ENCODE measurements at regions not wholly inside any gene's neighbourhood (a gene's known extent, or its start where the extent isn't known, plus 50 kb on each side); places are given as distances from the start of the nearest gene placed in this dataset.

GRCh38 chr1:221638595-221638994, 103.3 kb downstream of the DUSP10 start:
- H2AFZ ChIP-seq (ENCODE audit: insufficient read depth, low read depth, low read length, poor library complexity, severe bottlenecking), result no peak overlapping the region
- intact Hi-C loops (cut with micrococcal nuclease), result no loop called here
- TF ChIP-seq CTCF (IDR thresholded peaks at IDR 0.05), result no peak
- no peak for TF ChIP-seq EZH2 (IDR thresholded peaks at IDR 0.05; ENCODE audit: borderline replicate concordance, insufficient read depth, low read depth, low read length, poor library complexity, severe bottlenecking)
- Mint-ChIP-seq H3K4me3 (no peak overlapping the region), H3K27ac (no peak overlapping the region), H3K9me3 (ENCODE audit: insufficient read depth) (no peaks in the 10 kb centered on the region), H3K4me1 (no peaks in the 10 kb centered on the region), H3K27me3 (no peaks in the 10 kb centered on the region)
- no peaks in the 10 kb centered on the region for H3K27me3 ChIP-seq (replicated peaks in 1 of 4; ENCODE audit: control extremely low read depth in 1 of 4, control insufficient read depth in 3 of 4, insufficient read depth in 4 of 4, low read length in 3 of 4)
- no peak for DNase-seq
- H3K4me1 ChIP-seq (ENCODE audit: control insufficient read depth in 2 of 2, insufficient read depth in 2 of 2, low read length in 2 of 2), result peaks cover 3% of the 10 kb centered on the region in 2 donors
- H3K4me2 ChIP-seq (replicated peaks; ENCODE audit: low read depth, low read length, poor library complexity, severe bottlenecking), result no peak overlapping the region
- H3K9ac ChIP-seq (ENCODE audit: low read length), result no peak overlapping the region
- ATAC-seq (ENCODE audit: low read depth), result no peak
- H4K20me1 ChIP-seq (ENCODE audit: control insufficient read depth, insufficient read depth, low read length, poor library complexity, severe bottlenecking), result no peaks in the 10 kb centered on the region
- ChIA-PET CTCF (interaction anchor here (1.7 kb wide), 1 partner anchor 7 kb away, joined by 5 read pairs; no protein-coding TSS in a partner anchor), POLR2A (no interaction called here)
- no peaks in the 10 kb centered on the region for H3K79me2 ChIP-seq (ENCODE audit: control insufficient read depth, insufficient read depth, low read length)
- H3K36me3 ChIP-seq (replicated peaks in 1 of 2; ENCODE audit: control extremely low read depth in 1 of 2, control insufficient read depth in 1 of 2, extremely low read depth in 1 of 2, insufficient read depth in 2 of 2, low read length in 1 of 2), result no peaks in the 10 kb centered on the region
- no peaks in the 10 kb centered on the region for H3K9me3 ChIP-seq (ENCODE audit: control extremely low read depth in 1 of 3, control insufficient read depth in 2 of 3, insufficient read depth in 1 of 3, low read length in 2 of 3)
- no peak overlapping the region for H3K27ac ChIP-seq (ENCODE audit: low read length in 2 of 2)
- no peak overlapping the region for H3K4me3 ChIP-seq (ENCODE audit: control extremely low read depth in 1 of 5, extremely low read depth in 1 of 5, insufficient read depth in 1 of 5, low read depth in 2 of 5, low read length in 4 of 5)
- no CpG with 5 or more reads among the region's 2 CpGs for WGBS (ENCODE audit: insufficient coverage)

DNA sequence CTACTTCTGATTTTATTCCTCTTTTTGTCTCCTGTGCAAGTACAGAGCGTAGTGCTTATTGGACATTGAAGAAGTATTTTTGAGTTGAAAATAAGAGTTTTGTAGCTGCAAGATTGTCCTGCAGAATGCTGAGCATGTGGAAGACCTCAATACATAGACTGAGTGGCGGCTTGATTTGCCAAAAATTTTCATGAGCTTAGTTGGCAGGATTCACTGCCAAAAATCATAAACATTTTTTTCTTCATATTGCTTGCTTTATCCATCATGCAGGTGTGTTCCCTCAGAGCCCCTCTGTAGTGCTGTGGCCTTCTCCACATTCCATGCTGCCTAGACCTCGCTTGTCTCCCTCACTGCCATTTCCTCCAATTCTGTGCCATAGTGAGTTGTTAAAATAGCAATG, 100.1 kb downstream of the DUSP10 start:
- Histone ChIP-seq H3K9me3 (ENCODE audit: control extremely low read depth in 1 of 3, control insufficient read depth in 2 of 3, insufficient read depth in 1 of 3, low read length in 2 of 3) (no peaks in the 10 kb centered on the region), H3K27me3 (replicated peaks in 1 of 4; ENCODE audit: control extremely low read depth in 1 of 4, control insufficient read depth in 3 of 4, insufficient read depth in 4 of 4, low read length in 3 of 4) (no peaks in the 10 kb centered on the region), H4K20me1 (ENCODE audit: control insufficient read depth, insufficient read depth, low read length, poor library complexity, severe bottlenecking) (no peaks in the 10 kb centered on the region), H3K4me3 (ENCODE audit: control extremely low read depth in 1 of 5, extremely low read depth in 1 of 5, insufficient read depth in 1 of 5, low read depth in 2 of 5, low read length in 4 of 5) (no peak overlapping the region), H3K36me3 (replicated peaks in 1 of 2; ENCODE audit: control extremely low read depth in 1 of 2, control insufficient read depth in 1 of 2, extremely low read depth in 1 of 2, insufficient read depth in 2 of 2, low read length in 1 of 2) (no peaks in the 10 kb centered on the region), H3K27ac (ENCODE audit: low read length in 2 of 2) (no peak overlapping the region), H3K4me1 (ENCODE audit: control insufficient read depth in 2 of 2, insufficient read depth in 2 of 2, low read length in 2 of 2) (peaks cover 15 to 16% of the 10 kb centered on the region in 2 donors), H3K4me2 (replicated peaks; ENCODE audit: low read depth, low read length, poor library complexity, severe bottlenecking) (no peak overlapping the region), H3K79me2 (ENCODE audit: control insufficient read depth, insufficient read depth, low read length) (no peaks in the 10 kb centered on the region), H2AFZ (ENCODE audit: insufficient read depth, low read depth, low read length, poor library complexity, severe bottlenecking) (no peak overlapping the region), H3K9ac (ENCODE audit: low read length) (no peak overlapping the region)
- ChIA-PET CTCF (interaction anchor here (0.5 to 0.6 kb wide), 2 partner anchors 33 to 1346 kb away, joined by 3 read pairs; no protein-coding TSS in a partner anchor), POLR2A (interaction anchor here (0.7 kb wide), 1 partner anchor 115 kb away, joined by 5 read pairs; no protein-coding TSS in a partner anchor)
- Mint-ChIP-seq H3K4me1 (peaks cover 11% of the 10 kb centered on the region), H3K9me3 (ENCODE audit: insufficient read depth) (no peaks in the 10 kb centered on the region), H3K4me3 (no peak overlapping the region), H3K27ac (no peak overlapping the region), H3K27me3 (no peaks in the 10 kb centered on the region)
- intact Hi-C loops (cut with micrococcal nuclease), result no loop called here
- no peak for TF ChIP-seq EZH2 (IDR thresholded peaks at IDR 0.05; ENCODE audit: borderline replicate concordance, insufficient read depth, low read depth, low read length, poor library complexity, severe bottlenecking)
- no peak for TF ChIP-seq CTCF (IDR thresholded peaks at IDR 0.05)
- 88% methylated on average over 1 of the region's 3 CpGs for WGBS (ENCODE audit: insufficient coverage)
- DNase-seq (no peak), ATAC-seq (ENCODE audit: low read depth) (no peak)

Data from B cell (primary cell).